ENCODE measurements at regions not wholly inside any gene's neighbourhood (a gene's known extent, or its start where the extent isn't known, plus 50 kb on each side); places are given as distances from the start of the nearest gene placed in this dataset.
"Not testable (repeated sequence)": the region's sequence is repeated elsewhere in the genome, so short reads cannot be mapped to it uniquely, and the experiment has no call there.

DNA sequence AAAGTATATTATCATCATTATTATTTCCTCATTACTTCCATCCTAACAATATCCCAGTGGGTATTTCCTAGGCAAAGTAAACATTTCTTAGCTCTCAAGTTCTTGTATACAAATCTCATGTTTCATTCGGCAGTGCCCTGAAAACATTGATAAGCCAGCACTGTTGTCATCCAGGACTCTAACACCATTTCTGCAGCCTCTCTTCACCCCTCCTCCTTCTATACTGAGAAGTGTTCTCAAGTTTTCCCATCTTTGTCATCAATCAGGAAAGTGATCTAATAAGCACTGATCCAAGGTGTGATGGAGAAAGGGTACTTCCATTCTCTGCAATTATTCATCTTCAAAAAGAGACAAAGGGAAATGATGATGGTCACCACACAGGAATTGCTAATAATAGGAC lies 168.4 kb upstream of the CCDC54 start:
- no peak for DNase-seq

DNA sequence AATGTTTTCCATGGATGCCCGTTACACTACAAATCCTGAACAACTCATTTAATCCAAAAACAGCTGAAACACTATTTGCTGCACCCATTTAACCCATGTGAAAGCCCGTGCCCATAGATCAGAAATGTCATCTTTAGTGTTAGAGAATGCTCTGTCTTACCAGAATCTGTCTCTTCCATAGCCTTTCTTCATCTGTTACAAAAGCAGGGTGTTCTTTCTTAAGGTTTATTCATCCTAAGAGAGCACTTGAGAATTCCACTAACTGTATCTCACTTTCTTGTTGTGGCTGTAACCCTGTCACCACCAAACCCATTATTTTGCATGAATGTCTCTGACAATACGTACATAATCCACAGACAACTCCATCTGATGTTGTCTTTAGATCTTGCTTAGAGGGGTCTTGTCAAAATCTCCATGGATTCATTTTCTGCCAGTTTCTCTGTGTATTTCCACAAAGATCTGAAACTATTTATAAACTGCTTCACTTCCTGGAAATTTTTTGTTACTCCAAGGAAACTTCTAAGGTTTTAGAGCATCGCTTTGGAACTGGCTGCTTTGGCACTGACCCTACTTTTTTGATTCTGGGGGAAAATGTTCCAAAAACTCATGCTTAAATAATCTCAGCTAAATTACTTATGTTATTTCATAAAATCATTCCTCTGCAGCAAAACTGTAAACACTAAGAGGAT lies 167.8 kb upstream of the CCDC54 start:
- DNase-seq, result no peak

DNA sequence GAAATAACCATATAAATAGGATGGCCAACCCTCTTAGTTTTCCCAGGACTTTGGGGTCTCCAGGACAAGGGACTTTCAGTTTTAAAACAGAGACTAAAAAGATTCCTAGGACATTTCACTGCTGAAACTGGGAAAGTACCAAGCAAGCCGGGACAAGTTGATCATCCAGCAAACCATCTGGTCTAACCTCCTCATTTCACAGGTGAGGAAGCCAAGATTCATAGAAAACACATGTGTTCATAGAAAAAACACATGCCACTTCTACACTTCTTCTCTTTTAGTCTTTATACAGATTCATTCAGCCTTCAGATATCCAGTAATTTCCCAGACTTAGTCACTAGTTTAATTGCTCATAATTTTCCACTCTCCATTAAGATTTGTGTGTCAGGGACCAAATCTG lies 165.6 kb upstream of the CCDC54 start:
- DNase-seq, result no peak

DNA sequence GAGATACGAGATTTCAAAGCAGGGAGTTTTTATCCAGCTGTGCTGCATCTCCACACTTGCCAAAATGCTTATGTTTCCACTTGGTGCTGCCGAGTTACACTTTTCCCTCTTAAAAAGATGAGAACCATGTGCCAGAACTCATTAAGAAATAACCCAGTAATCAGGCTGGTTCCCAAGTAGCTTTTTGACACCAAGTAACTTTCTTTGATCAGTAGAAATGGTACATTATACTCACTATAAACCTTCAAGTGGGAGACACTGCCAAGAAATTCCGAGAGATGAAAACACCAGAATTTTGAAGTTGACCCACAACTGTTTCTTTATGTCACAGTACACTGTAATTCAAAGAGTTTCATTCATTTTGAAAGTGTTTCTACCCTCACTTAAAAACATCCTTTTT lies 164.6 kb upstream of the CCDC54 start:
- no peak for DNase-seq

DNA sequence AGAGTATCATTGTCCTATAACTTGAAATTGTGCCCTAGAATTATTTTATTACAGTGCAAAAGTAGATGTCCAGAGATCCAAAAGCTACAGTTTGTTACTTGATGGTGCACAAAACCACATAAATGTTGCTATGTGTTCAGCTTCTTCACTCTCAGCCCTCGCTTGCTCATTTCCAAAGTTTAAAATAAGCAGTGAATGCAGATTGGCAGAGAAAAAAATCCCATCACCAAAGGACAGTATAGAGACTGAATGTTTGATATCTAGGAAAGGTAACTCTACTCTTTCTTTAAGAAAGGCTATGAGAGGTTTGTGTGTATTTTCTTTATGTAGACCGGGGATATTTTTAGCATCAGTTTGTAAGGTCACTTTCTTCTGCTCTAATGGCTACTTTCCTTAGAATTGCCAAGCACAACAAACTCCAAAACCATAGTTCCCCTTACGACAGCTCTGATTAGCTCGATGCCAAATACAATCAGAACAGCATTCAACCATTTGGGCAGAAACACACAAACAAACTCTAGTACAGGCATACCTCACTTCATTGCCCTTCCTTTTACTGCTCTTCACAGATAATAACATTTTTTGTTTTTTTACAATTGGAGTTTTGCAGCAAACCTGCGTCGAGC lies 164.1 kb upstream of the CCDC54 start:
- no peak for DNase-seq

DNA sequence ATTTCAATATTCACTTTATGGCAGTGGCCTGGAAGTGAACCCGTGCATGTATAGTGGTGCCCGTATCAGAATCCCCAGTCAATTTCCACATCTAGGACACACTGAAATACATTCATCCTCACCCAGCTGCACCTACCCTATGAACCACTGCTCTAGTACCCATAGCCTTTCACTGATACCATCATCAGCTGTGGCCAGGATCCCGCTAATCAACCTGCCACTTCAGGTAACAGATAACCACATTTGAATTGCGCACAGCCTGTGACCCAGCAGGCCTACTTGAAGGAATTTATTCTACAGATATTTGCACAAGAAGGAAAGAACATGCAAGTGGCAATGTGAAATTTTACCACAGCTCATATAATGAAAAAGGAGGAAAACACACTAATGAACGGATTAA lies 161.0 kb upstream of the CCDC54 start:
- no peak for DNase-seq

DNA sequence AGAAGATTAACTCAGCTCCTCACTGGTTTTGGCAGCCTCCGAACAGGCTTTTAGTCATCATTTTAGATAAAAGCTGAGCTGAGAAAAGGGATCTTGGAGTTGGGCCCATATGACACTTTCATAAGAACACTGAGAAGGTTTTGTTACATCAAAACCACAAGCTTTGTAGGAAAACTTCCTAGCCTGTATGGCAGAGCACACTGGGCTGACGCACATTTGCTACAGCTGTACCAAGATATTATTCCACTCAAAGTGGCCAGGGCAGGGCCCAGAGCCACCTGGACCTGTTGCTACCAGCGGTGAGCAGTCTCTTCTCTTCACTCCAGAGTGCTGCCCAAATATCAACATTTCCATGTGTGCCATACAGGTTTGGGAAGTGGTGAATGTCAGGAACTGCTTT lies 160.5 kb upstream of the CCDC54 start:
- DNase-seq, result no peak

DNA sequence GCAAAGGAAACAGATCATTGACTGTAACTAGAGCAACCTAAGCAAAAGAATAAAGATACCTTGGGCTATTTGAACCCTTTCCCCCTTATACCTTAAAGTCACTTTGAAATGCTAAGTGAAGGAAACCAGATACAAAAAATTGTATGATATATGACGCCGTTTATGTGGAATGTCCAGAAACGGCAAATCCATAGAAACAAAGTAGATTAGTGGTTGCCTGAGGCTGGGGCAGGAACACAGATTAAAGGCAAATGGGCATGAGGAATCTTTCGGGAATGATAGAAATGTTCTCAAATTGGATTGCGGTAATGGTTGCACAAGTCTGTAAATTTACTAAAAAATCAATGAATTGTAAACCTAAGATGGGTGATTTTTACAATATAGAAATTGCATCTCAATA lies 160.1 kb upstream of the CCDC54 start:
- DNase-seq, result no peak

DNA sequence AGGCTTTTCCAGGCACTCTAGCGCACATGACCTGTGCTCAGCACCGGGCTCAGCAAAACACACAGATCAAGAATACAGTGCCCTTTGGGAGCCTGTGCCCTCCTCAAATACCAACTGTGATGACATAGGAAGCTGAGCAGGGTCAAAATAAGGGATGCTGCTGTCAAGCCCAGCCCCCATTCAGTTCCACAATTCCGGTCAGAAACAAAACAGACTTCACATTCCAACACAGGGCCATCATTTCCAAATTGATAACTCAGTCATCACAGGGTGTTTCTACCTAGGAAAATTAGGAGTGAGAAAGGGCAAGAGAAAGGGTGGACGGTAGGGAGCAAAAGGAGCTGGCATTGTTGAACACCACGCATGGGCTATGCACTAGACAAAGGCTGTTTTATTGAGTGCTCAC lies 158.4 kb upstream of the CCDC54 start:
- no peak for DNase-seq

DNA sequence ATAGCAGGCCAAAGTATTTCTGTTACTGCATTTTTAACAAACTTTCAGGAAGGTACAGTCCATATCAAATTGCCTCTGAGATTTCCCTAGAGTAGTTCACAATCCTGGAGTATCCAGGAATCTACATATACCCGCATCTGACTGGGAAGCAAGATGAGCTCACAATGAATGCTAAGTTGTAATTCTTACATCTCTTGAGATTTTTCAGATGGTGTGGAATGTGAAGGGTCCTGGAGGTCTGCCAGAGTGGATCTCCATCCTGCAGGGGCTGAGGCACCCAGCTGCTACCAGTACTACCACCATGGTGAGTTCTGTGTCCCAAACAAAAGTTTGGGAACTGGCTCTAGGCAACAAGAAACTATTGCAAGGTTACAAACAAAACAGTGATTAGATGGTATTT lies 156.7 kb upstream of the CCDC54 start:
- DNase-seq, result no peak

DNA sequence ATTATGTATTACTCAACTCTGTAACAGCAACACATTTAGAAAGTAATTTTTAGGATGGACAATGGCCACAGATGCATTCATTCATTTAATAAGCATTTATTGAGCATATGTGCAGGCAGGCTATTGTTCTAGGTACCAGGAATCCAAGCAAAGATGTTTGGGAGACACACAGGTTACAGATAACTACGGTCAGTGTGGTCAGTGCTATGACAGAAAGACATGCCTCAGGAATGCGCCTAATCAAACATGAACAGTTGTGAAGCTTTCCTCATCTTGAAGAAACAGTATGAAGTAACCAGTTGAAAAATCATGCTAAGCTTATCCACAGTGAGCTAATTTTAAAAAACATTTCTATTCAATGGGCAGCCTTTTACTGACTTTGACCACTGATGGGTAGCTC lies 155.4 kb upstream of the CCDC54 start:
- DNase-seq, result no peak

DNA sequence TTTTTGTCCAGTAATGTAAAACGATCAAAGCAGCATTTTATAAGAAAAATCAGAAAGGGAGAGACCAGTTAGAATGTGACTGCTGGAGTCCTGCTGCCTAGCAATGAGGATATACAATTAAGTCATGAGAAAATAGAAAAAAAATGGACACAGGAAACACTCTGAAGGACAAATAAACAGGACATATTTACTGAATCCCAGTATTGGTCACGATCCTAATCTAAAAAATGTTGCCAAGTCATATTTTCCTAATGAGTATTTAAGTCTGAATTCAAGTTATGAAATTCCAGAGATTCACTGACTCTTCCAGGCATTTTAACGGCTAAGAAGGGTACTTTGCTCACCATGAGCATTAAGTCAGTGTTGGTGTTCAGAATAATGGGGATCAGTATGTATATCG lies 154.3 kb upstream of the CCDC54 start:
- no peak for DNase-seq

DNA sequence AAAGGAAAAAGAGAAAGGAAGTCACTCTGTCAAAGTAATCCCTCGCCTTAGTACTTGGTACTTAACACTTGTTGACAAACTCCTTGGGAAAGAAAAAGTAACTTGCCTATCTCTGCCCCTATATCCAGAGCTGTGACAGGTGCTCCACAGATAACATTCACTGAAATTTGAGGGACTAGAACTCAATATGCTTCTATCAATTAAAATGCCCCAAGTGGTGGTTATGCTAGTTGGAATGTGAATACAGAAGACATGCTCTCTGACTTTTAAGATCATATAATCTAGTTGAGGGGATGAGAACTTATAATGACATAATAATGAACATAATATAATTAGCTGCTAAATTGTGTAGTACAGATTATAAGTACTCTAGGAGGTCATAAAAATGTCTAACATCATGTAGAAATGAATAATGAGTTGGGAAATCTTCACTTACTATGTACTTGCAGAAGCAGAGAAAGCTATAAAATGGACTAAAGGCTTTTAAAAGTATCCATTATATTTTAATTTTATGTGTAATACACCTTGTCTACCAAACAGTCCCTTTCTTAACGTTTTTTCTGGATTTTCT lies 153.1 kb upstream of the CCDC54 start:
- no peak for DNase-seq

DNA sequence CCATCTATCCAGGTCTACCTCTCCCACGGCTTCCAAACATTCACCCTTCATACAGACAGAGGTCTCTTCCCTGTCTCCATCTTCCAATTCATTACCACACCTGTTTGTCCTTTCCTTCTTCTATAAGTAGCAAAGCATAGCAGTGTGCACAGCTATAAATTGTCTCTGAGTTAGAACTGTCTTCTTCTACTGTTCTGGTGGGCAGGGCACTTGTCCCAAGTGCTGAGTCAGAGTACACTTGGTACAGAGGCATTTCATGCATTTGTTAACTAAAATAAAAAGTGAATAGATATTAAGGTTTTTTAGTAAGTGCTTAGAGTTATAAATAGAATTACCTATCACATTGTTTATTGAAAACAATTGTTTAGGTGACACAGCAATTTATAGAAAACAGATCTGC lies 150.1 kb upstream of the CCDC54 start:
- DNase-seq, result no peak

DNA sequence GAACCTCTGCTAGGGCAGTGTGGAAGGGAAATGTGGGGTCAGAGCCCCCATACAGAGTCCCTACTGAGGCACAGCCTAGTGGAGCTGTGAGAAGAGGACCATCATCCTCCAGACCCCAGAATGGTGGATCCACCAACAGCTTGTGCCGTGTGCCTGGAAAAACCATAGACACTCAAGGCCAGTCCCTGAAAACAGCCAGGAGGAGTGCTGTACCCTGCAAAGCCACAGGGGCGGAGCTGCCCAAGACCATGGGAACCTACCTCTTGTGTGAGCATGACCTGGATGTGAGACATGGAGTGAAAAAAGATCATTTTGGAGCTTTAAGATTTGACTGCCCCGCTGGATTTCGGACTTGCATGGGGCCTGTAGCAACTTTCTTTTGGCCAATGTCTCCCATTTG lies 143.4 kb upstream of the CCDC54 start:
- not testable (repeated sequence) for DNase-seq

DNA sequence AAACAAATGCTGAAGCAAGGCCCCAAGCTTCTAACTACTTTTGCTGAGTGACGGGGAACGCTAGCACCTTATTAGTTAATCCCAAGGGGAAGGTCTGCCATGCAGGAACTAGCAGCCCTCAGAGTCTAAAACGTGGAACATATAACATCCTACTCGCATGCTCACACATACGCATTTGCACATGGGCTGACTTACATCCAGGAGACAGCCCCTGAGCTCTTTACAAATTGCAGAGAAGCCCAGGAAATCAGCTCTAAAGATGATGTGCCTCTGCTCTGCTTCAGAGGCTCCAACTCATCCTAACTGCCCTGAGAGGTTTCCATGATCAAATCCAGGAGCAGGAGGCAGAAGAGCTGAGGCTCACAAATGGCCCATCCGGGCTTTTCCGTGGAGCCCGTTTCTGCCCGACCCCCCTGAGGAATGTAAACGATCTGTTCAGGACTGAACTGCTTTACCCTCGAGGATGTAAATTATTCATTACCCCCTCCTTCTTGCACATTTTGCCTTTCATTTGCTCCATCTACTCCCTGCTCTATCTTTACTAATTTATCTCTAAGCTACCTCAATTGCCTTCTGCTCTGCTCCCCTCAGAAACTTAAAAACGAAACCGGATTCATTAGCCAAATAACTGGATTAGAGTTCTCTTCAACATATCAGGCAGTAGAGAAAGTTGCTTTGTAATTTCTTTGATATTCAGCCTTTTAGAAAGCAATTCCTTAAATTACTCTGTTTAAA lies 141.9 kb upstream of the CCDC54 start:
- no peak for DNase-seq

DNA sequence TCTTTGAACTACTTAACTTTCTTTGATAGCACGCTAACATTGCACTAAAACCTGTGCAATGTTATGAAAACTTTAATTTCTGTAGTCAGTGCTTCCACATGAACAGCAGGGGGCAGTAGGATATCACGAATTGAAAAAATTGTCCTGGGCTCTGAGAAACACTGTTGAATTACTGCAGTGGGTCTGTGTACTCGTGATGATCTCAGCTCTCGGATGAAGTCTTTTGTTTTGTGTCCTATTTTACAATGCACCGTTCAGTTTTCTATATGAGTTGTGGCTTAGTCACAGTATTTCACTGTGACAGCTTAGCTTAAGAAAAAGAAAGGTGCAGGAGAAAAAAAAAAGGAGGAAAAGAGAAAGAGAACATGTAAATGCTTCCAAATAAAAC lies 141.3 kb upstream of the CCDC54 start:
- DNase-seq, result peak in 1 of 2 experiments; percentile 37

DNA sequence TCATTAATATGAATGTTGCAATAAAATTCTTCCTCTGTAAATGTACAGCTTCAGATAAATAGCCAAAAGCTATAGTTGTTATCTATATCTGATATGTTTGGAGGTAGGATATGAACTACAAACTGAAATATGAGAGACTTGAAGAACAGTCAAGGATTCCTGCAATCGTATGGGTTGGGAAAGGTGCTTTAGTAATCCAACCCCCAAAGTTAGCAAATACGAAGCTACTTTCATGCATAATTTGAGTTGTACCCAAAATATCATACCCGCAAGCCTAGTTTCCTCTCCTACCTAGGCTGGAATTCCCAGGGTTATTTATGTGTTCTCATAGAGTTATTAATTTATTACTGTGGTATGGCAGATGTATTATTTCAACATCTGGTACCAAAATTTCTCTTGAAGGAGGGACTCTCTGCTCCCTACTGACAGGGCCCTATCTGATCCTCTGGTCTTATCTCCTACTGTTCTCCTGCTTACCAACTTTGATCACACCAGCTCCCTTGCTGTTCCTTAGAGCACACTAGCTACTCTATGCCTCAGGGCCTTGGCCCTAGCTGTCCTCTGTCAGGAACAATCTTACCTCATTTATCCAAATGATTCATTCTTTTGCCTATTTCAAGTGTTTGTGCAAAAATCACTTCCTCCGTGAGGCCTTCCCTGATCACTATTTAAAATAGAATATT lies 140.4 kb upstream of the CCDC54 start:
- no peak for DNase-seq

DNA sequence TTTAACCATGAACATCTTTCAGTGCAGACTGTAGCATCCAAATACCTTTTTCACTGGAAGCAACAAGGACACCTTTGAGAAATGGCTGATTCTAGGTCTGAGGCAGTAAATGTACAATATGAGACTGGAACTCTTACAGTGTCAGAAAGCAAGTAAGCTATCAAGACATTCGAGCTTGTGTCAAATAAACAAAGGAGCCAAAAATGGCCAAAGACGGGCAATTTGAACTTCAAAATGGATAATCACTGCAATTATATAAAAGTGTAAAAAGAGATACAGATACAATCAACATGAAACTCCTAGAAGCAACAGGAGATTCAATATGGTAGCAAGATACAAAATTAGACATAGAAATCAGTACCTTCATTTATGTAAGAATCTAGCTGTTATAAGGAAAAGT lies 138.5 kb upstream of the CCDC54 start:
- DNase-seq, result no peak

DNA sequence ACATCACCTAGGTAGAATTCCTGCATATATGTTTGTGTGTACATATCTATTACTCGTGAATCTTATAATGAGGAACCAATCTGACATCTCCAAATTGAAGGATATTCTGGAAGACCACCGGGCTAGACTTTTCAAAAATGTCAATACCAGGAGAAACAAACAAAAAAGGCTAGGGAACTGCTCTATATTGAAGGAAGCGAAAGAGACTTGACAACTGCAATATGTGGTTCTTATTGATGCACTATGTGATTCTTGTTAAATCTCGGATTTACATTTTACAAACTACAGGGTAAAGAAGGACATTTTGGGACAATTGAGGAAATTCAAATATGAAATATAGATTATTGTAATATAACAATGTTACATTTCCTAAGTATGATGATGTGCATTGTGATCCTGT lies 137.5 kb upstream of the CCDC54 start:
- no peak for DNase-seq

DNA sequence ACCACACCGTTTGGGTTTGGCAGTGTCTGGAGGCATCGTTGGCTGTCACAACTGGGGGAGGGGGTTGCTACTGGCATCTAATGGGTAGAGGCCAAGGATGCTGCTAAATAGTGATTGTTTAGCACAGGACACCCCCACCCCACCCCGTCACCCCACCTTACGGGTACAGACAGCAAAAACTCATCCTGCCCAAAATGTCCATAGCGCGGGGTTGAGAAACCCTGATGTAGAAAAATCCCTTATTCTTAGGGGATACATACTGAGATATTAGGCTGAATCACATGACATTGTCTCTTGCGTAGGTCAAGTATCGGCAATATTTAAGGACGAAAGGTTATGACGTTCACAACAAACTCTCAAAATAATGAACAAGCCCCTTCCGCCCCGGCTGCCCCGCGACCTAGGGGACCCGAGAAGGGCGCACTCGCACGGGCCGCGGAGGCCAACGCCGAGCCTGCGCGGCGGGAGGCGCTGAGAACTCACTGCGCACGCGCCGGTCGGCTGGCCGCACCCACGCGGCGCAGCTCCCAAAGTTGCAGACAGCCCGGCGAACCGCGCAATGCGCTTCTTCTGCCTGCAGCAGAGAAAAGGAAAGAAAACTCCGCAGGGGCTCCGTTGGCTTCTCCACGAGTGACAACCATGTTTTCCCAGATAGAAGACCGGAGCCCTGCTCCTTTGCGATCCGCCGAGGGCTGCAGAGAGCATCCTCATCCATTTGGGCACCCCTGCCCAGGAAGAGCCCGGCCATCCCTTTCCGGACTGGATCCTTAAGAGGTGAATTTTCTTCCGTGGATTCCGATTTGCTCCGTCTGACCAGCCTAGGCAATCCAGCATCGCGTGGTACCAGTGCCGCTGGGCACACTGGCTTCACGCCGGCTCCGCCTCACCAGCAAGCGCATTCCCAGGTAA lies 136.8 kb upstream of the CCDC54 start:
- peak; percentile 81 to 84 for DNase-seq

DNA sequence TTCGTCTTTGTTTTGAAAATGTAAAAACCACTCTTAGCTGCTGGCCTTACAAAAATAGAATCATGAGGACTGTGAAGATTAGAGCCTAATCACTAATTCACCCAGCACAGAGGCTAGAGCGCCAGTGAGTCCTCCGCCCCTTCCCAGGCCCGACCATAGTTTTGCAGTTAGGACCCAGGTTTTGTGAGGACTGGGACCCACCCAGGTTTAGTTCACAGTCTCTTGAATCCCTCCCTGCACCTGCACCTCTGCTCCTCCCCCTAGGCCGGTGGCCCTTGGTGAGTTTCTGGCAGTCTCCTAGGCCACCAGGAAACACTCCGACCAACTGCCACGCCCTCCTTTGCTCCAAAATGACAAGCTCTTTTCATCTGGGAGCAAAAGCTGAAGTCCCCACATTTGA lies 136.0 kb upstream of the CCDC54 start:
- DNase-seq, result peak; percentile 29 to 33

Measured in activated T-cell treated with anti-CD3 and anti-CD28 coated beads, Interleukin-2, amount 50 U/mL, for 48 hours (primary cell).